Fibroblast of lung (primary cell): ENCODE measurements at regions not wholly inside any gene's neighbourhood (a gene's known extent, or its start where the extent isn't known, plus 50 kb on each side); places are given as distances from the start of the nearest gene placed in this dataset.

Experiments
- DNase-seq, 2 donors: peaks; one replicate each; pipeline versions ENCODE4 v3.0.0 to v3.0.0-alpha.2; 2010; ENCODE audit warnings: low read depth in 2 of 2
- H2AFZ ChIP-seq: 2 replicates; pipeline ENCODE4 v1.5.1; 2012; ENCODE audit warnings: low read length, control low read depth, inconsistent platforms
- H3K27ac ChIP-seq: 2 replicates; pipeline ENCODE4 v1.5.1; 2011; ENCODE audit warnings: low read length, control low read depth; ENCODE audit not compliant: insufficient read depth
- H3K27me3 ChIP-seq: 2 replicates; pipeline ENCODE4 v1.5.1; 2011; ENCODE audit warnings: mild to moderate bottlenecking, low read length; ENCODE audit not compliant: control insufficient read depth, insufficient read depth
- H3K36me3 ChIP-seq: 2 replicates; pipeline ENCODE4 v1.5.1; 2011; ENCODE audit warnings: low read length; ENCODE audit not compliant: control insufficient read depth, insufficient read depth
- H3K4me1 ChIP-seq: 2 replicates; pipeline ENCODE4 v1.5.1; 2011; ENCODE audit warnings: low read length; ENCODE audit not compliant: control insufficient read depth, insufficient read depth; ENCODE audit errors: extremely low read depth
- H3K4me2 ChIP-seq: 2 replicates; pipeline ENCODE4 v1.5.1; 2011; ENCODE audit warnings: low read length, control low read depth; ENCODE audit not compliant: insufficient read depth; ENCODE audit errors: extremely low read depth
- H3K4me3 ChIP-seq, 4 experiments: fragments of 200-600 bp in 1 of 4; sonication (generic) in 1 of 4; replicated peaks in 1 of 4; 2 replicates each; pipeline ENCODE4 v1.5.1; 2011 to 2016; ENCODE audit warnings: low read length in 4 of 4, low read depth in 3 of 4, mild to moderate bottlenecking in 3 of 4, control low read depth in 2 of 4, inconsistent platforms in 1 of 4, mixed read lengths in 1 of 4; ENCODE audit not compliant: insufficient read depth in 1 of 4; ENCODE audit errors: control extremely low read depth in 1 of 4
- H3K79me2 ChIP-seq: 2 replicates; pipeline ENCODE4 v1.5.1; 2012; ENCODE audit warnings: mild to moderate bottlenecking, low read length, inconsistent platforms; ENCODE audit not compliant: control insufficient read depth, insufficient read depth
- H3K9ac ChIP-seq: 2 replicates; pipeline ENCODE4 v1.5.1; 2011; ENCODE audit warnings: mild to moderate bottlenecking, low read length, control low read depth; ENCODE audit not compliant: insufficient read depth
- H3K9me3 ChIP-seq: 2 replicates; pipeline ENCODE4 v1.5.1; 2012; ENCODE audit warnings: low read depth, low read length; ENCODE audit not compliant: control insufficient read depth, insufficient read depth
- H4K20me1 ChIP-seq: 2 replicates; pipeline ENCODE4 v1.5.1; 2011; ENCODE audit warnings: low read length; ENCODE audit not compliant: control insufficient read depth, insufficient read depth; ENCODE audit errors: extremely low read depth
- CTCF ChIP-seq, 2 donors: IDR thresholded peaks in 1 of 2; conservative IDR thresholded peaks in 1 of 2; 1 replicate in 1 of 2; 2 replicates in 1 of 2; pipeline ENCODE4 v1.5.1; 2011 to 2012; ENCODE audit warnings: low read length in 2 of 2, control low read depth in 1 of 2, inconsistent platforms in 1 of 2, low read depth in 1 of 2, mild to moderate bottlenecking in 1 of 2
- EZH2 ChIP-seq: IDR thresholded peaks from 2 replicates; pipeline ENCODE4 v1.5.1; 2012; ENCODE audit warnings: low read length, control low read depth, mild to moderate bottlenecking; ENCODE audit errors: missing control alignments

GRCh38 chr14:80344208-80344607 lies 132.9 kb upstream of the DIO2 start:
- Histone ChIP-seq H2AFZ (no peak overlapping the region), H3K4me3 (no peak overlapping the region), H3K4me1 (no peaks in the 10 kb centered on the region), H3K36me3 (no peaks in the 10 kb centered on the region), H3K4me2 (no peak overlapping the region), H4K20me1 (no peaks in the 10 kb centered on the region), H3K27me3 (no peaks in the 10 kb centered on the region), H3K9ac (no peak overlapping the region), H3K9me3 (no peaks in the 10 kb centered on the region), H3K79me2 (no peaks in the 10 kb centered on the region), H3K27ac (no peak overlapping the region)
- TF ChIP-seq CTCF (conservative IDR thresholded peaks at IDR 0.05 in 1 of 2, IDR thresholded peaks at IDR 0.05 in 1 of 2; ENCODE audit: low read depth in 1 of 2, low read length in 2 of 2) (no peak), EZH2 (no peak)
- no peak for DNase-seq

- TF ChIP-seq CTCF (conservative IDR thresholded peaks at IDR 0.05 in 1 of 2, IDR thresholded peaks at IDR 0.05 in 1 of 2; ENCODE audit: low read depth in 1 of 2, low read length in 2 of 2) (no peak), EZH2 (no peak)
- no peaks in the 10 kb centered on the region for H3K79me2 ChIP-seq
- no peaks in the 10 kb centered on the region for H3K4me1 ChIP-seq
- no peak for DNase-seq
- no peak overlapping the region for H2AFZ ChIP-seq
- H3K36me3 ChIP-seq, result no peaks in the 10 kb centered on the region
- no peak overlapping the region for H3K9ac ChIP-seq
- no peaks in the 10 kb centered on the region for H4K20me1 ChIP-seq
- H3K4me3 ChIP-seq, result no peak overlapping the region
- no peaks in the 10 kb centered on the region for H3K9me3 ChIP-seq
- H3K27ac ChIP-seq, result no peak overlapping the region
- H3K27me3 ChIP-seq, result no peaks in the 10 kb centered on the region
- H3K4me2 ChIP-seq, result no peak overlapping the region
Observed at GRCh38 chr14:80336608-80337106, 125.4 kb upstream of the DIO2 start.

GRCh38 chr14:80325688-80326087 lies 114.4 kb upstream of the DIO2 start:
- Histone ChIP-seq H3K4me2 (no peak overlapping the region), H3K79me2 (no peaks in the 10 kb centered on the region), H3K27ac (no peak overlapping the region), H3K27me3 (no peaks in the 10 kb centered on the region), H3K4me1 (no peaks in the 10 kb centered on the region), H4K20me1 (no peaks in the 10 kb centered on the region), H3K9me3 (no peaks in the 10 kb centered on the region), H2AFZ (no peak overlapping the region), H3K4me3 (no peak overlapping the region), H3K36me3 (no peaks in the 10 kb centered on the region), H3K9ac (no peak overlapping the region)
- TF ChIP-seq CTCF (conservative IDR thresholded peaks at IDR 0.05 in 1 of 2, IDR thresholded peaks at IDR 0.05 in 1 of 2; ENCODE audit: low read depth in 1 of 2, low read length in 2 of 2) (no peak), EZH2 (no peak)
- no peak for DNase-seq
